ENCODE measurements at regions not wholly inside any gene's neighbourhood (a gene's known extent, or its start where the extent isn't known, plus 50 kb on each side); places are given as distances from the start of the nearest gene placed in this dataset.

DNA sequence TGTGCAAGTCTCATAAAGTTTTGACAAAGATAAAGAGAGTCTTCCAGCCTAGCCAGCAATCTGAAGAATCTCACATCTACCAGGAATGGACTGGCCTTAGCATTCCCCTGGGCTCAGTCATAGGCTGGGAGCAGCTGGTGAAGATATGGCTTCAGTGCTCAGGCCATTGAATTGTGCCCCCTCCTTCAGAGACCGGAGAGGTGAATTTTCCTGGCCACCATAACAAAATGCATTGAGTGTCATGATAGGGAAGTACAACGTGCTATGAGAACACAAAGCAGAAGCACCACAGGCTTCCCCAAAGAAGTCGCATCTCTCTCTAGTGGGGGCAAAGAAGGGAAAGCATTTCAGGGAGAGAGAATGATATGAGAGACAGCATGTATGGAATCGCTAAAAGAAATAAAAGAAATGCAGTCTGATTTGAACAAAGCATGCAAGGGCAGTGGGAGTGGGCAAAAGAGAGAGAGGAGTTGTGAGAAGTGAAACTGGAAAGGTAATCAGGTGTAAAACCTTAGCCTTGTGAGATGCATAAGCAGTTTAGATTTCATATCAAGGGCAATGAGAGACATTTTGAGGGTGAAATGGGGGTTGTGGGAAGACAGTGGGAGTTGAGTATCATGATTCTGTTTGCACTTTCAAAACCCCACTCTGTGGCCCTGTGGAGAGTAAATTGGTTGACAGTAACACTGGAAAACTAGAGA, 57.1 kb upstream of the NMUR2 start:
- TF ChIP-seq, protein P1, sequence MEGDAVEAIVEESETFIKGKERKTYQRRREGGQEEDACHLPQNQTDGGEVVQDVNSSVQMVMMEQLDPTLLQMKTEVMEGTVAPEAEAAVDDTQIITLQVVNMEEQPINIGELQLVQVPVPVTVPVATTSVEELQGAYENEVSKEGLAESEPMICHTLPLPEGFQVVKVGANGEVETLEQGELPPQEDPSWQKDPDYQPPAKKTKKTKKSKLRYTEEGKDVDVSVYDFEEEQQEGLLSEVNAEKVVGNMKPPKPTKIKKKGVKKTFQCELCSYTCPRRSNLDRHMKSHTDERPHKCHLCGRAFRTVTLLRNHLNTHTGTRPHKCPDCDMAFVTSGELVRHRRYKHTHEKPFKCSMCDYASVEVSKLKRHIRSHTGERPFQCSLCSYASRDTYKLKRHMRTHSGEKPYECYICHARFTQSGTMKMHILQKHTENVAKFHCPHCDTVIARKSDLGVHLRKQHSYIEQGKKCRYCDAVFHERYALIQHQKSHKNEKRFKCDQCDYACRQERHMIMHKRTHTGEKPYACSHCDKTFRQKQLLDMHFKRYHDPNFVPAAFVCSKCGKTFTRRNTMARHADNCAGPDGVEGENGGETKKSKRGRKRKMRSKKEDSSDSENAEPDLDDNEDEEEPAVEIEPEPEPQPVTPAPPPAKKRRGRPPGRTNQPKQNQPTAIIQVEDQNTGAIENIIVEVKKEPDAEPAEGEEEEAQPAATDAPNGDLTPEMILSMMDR (IDR thresholded peaks at IDR 0.05): no peak
- no peak for TF ChIP-seq POLR2A (IDR thresholded peaks at IDR 0.05)

Data from right lobe of liver (tissue), 4 donors.